T-helper 17 cell (primary cell): ENCODE measurements at regions not wholly inside any gene's neighbourhood (a gene's known extent, or its start where the extent isn't known, plus 50 kb on each side); places are given as distances from the start of the nearest gene placed in this dataset.

Source experiments
- ATAC-seq: fragments of 150-1000 bp; cut with Tn5 transposase; 2 replicates; pipeline ENCODE4 v1.10.0; 2021; ENCODE audit warnings: mild to moderate bottlenecking, moderate library complexity
- DNase-seq, 3 donors: peaks; one replicate each; pipeline versions ENCODE4 v3.0.0 to v3.0.0-alpha.2; 2020 to 2021
- H3K9me3 ChIP-seq: one replicate; pipeline ENCODE4 v1.7.0; 2013; ENCODE audit warnings: low read length, mild to moderate bottlenecking; ENCODE audit not compliant: control insufficient read depth, poor library complexity, severe bottlenecking
- H3K27ac Mint-ChIP-seq: one replicate; pipeline ENCODE4 v1.8.0; 2022; ENCODE audit warnings: mild to moderate bottlenecking, moderate library complexity, mixed read lengths
- H3K27me3 Mint-ChIP-seq: one replicate; pipeline ENCODE4 v1.8.0; 2022; ENCODE audit warnings: mixed read lengths
- H3K36me3 Mint-ChIP-seq: one replicate; pipeline ENCODE4 v1.8.0; 2022; ENCODE audit warnings: low read depth, mixed read lengths
- H3K4me1 Mint-ChIP-seq: one replicate; pipeline ENCODE4 v1.8.0; 2022; ENCODE audit warnings: mild to moderate bottlenecking, mixed read lengths
- H3K4me3 Mint-ChIP-seq: one replicate; pipeline ENCODE4 v1.8.0; 2022; ENCODE audit warnings: mild to moderate bottlenecking, moderate library complexity, mixed read lengths

DNA sequence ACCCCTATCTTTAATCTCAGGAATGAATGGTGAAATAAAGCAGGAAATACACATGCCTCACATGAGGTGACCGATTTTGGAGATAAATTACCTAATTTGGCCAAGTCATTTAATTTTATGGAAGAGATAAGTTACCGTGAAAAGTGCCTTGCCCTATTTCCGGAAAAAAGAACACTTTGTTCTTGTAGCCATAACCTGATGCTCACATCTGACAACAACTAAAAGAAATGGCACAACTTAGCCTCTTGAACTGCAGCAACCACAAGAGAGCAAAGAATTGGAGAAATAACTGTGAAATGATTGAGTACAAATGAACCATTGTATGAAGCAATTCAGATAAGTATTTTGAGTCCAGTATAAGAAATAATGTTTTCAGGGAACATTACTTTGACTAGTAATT lies 628.1 kb upstream of the TYRP1 start:
- DNase-seq (no peak), ATAC-seq (no peak)
- H3K27me3 Mint-ChIP-seq: no peaks in the 10 kb centered on the region
- H3K27ac Mint-ChIP-seq: no peak overlapping the region
- H3K4me3 Mint-ChIP-seq: no peak overlapping the region
- H3K4me1 Mint-ChIP-seq: no peaks in the 10 kb centered on the region
- no peaks in the 10 kb centered on the region for H3K9me3 ChIP-seq
- H3K36me3 Mint-ChIP-seq: no peaks in the 10 kb centered on the region

DNA sequence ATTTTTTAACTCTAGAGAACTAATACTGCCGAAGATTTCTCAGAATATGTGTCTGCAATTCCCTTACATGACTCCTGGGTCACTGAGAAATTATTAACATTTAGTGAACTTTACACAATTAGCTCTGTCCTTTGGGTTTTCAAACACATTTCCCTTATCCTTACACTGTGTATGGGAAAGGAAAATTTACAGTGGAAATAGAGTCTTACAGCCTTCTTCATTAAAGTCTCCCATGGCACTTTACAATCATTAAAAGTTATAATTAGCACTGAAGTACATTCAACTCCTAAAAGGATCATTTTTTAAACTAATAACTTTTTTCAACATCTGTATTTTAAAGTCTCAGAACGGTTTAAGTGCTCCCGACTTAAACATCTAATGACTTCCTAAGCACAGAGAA lies 627.5 kb upstream of the TYRP1 start:
- no peaks in the 10 kb centered on the region for H3K9me3 ChIP-seq
- Mint-ChIP-seq H3K36me3 (no peaks in the 10 kb centered on the region), H3K27me3 (no peaks in the 10 kb centered on the region), H3K4me3 (no peak overlapping the region), H3K27ac (no peak overlapping the region), H3K4me1 (no peaks in the 10 kb centered on the region)
- no peak for DNase-seq
- no peak for ATAC-seq

DNA sequence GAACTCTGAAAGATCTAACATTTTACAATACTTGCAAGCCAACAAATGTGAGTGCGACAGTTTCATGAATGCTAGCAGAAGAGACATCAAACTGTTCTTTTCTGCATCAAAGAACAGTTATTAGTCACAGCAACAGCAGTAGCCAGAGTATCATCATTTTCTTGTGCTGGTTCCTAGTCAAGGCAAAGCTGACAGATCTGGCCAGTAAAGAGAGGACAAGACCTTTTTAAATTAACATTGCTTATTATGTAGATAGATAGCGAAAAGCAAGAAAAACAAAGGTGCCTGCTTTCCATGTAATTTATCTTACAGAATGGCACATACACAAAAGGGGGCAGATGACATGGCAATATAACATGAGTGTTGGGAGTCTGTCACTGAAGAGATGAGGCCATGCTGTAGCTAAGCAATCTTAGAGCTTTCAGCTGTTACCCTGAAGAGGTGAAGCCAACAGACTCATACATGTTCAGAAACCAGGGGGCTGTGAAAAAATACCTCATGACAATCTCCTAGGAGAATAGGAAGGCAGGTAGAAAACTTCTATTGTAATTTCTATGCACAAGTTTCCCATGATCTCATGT lies 626.6 kb upstream of the TYRP1 start:
- Mint-ChIP-seq H3K27ac (no peak overlapping the region), H3K36me3 (no peaks in the 10 kb centered on the region), H3K4me3 (no peak overlapping the region), H3K27me3 (no peaks in the 10 kb centered on the region), H3K4me1 (no peaks in the 10 kb centered on the region)
- ATAC-seq (no peak), DNase-seq (no peak)
- H3K9me3 ChIP-seq: peaks cover under 1% of the 10 kb centered on the region

DNA sequence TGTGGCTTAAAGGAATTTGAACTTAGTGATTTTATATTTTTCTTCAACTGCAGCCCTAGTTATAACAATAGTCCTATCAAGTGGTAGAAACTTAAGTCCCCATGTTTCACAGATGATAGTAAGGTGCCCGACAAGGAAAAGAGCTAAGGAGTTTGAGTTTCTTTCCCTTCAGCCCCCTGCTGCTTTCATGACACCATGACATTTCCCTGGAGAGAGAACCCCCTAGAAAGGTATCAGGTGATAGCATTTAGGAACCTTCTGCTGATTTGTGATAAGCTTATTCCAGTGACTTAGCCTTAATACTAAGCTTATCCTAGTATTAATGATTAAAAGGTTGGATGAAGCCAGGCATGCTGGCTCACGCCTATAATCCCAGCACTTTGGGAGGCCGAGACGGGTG lies 623.8 kb upstream of the TYRP1 start:
- H3K9me3 ChIP-seq: peaks cover 4% of the 10 kb centered on the region
- H3K4me1 Mint-ChIP-seq: no peaks in the 10 kb centered on the region
- H3K36me3 Mint-ChIP-seq: no peaks in the 10 kb centered on the region
- no peak overlapping the region for H3K27ac Mint-ChIP-seq
- ATAC-seq (no peak), DNase-seq (no peak)
- H3K27me3 Mint-ChIP-seq: no peaks in the 10 kb centered on the region
- H3K4me3 Mint-ChIP-seq: no peak overlapping the region

DNA sequence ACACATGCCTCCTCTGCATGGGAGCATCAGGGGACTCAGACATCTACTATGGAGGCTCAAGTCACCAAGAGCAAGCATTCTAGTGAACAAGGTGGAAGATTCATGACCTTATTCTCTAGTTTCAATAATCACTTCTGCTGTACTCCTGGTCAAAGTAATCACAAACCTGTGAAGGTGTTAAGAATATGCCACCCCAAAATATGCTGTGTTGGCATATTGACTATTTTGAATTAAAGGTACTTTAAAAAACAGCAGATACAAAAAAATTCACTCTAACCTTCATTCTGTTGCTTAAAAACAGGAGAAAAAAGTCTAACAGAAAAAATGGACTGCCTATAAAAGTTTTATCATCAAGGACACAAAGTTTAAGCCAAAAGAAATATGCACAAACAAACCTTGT lies 607.8 kb upstream of the TYRP1 start:
- ATAC-seq (no peak), DNase-seq (no peak)
- H3K36me3 Mint-ChIP-seq: no peaks in the 10 kb centered on the region
- peaks cover 9% of the 10 kb centered on the region for H3K9me3 ChIP-seq
- no peak overlapping the region for H3K27ac Mint-ChIP-seq
- H3K27me3 Mint-ChIP-seq: no peaks in the 10 kb centered on the region
- H3K4me1 Mint-ChIP-seq: no peaks in the 10 kb centered on the region
- H3K4me3 Mint-ChIP-seq: no peak overlapping the region

DNA sequence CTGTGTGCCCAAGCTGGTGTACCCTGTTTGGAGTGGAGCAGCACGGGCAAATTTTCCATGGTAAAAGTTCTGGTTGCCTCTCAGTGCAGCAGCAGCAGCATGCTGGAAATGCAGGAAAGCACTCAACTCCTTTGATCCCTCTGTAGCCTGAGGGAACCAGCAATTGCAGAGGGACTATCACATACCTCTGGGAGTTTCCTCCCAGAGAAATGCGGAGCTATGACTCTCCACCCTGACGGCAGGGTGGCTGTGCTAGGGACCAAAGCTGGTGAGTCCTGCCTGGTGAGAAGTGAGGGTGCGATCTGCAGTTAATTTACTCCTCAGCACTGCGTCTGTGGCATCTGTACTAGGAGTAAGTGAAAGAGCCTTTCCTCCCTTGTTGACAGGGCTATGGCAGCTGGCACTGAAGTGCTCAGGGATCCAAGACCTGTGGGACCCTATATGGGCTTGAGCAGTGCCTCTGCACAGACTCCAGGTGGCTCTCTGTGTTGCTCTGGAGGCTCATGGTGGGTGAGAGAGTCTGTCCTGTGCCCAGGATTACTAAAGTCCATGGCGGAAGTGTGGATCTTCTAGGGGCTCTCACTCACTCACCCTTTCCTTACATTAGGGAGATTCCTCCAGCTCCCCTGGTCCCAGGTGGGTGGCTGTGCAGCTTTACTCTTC lies 601.2 kb upstream of the TYRP1 start:
- Mint-ChIP-seq H3K27ac (no peak overlapping the region), H3K27me3 (no peaks in the 10 kb centered on the region), H3K4me3 (no peak overlapping the region), H3K36me3 (no peaks in the 10 kb centered on the region), H3K4me1 (no peaks in the 10 kb centered on the region)
- peaks cover 3% of the 10 kb centered on the region for H3K9me3 ChIP-seq
- DNase-seq (no peak), ATAC-seq (no peak)

DNA sequence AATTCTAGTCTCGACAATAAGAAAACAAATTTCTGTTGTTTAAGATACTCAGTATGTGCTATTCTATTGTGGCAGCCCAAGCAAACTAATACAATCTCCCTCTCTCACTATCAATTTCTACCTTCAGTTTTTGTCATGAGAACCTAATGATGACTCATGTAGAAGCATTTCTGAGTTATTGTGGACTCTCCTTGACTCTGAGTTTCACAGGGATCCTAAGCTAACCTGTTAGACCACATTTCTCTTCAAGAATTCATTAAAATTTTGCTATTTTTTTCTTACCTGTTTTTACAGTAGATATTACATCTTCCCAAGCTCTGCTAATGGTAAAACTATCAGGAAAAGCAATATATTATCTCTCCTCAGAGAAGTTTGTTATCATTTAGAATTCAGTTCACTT lies 599.1 kb upstream of the TYRP1 start:
- Mint-ChIP-seq H3K27me3 (no peaks in the 10 kb centered on the region), H3K27ac (no peak overlapping the region), H3K4me3 (no peak overlapping the region), H3K4me1 (no peaks in the 10 kb centered on the region), H3K36me3 (no peaks in the 10 kb centered on the region)
- ATAC-seq (no peak), DNase-seq (no peak)
- H3K9me3 ChIP-seq: peaks cover 3% of the 10 kb centered on the region

DNA sequence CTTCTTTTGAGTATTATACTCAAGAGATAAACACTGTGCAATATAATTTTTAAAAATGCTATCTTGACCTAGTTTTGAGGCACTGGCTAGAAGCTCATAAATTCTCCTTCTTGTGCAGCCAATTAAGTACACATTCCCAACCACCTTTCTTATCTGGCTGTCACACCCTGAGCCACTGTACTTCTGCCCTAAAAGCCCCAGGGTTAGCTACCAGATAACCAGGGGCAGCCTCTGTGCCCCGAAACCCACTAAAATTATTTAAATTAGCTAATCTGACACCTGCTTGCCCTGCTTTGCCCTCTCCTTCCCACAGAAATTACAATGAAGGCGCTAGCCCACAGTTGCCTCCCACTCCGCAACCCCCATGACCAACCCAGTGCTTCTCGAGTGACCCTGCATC lies 597.3 kb upstream of the TYRP1 start:
- ATAC-seq: no peak
- DNase-seq: no peak
- no peaks in the 10 kb centered on the region for H3K27me3 Mint-ChIP-seq
- H3K4me1 Mint-ChIP-seq: no peaks in the 10 kb centered on the region
- H3K36me3 Mint-ChIP-seq: no peaks in the 10 kb centered on the region
- no peak overlapping the region for H3K27ac Mint-ChIP-seq
- H3K9me3 ChIP-seq: no peaks in the 10 kb centered on the region
- no peak overlapping the region for H3K4me3 Mint-ChIP-seq

DNA sequence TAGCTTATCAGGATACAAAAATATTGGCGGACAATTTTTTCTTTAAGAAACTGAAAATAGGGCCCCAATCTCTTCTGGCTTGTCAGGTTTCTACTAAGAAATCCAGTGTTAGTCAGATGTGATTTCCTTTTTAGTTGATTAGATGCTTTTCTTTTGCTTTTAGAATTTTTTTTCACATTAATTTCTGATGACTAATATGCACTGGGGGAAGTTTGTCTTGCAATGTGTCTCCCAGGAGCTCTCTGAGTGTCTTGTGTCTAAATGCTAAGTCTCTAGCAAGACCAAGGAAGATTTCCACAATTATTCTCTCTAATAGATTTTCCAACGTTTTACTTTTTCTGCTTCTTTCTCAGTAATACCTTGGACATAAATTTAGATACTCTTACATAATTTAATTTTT lies 559.8 kb upstream of the TYRP1 start:
- H3K4me3 Mint-ChIP-seq: no peak overlapping the region
- H3K4me1 Mint-ChIP-seq: no peaks in the 10 kb centered on the region
- no peak overlapping the region for H3K27ac Mint-ChIP-seq
- no peaks in the 10 kb centered on the region for H3K27me3 Mint-ChIP-seq
- DNase-seq: no peak
- no peak for ATAC-seq
- no peaks in the 10 kb centered on the region for H3K36me3 Mint-ChIP-seq
- peaks cover 3% of the 10 kb centered on the region for H3K9me3 ChIP-seq

DNA sequence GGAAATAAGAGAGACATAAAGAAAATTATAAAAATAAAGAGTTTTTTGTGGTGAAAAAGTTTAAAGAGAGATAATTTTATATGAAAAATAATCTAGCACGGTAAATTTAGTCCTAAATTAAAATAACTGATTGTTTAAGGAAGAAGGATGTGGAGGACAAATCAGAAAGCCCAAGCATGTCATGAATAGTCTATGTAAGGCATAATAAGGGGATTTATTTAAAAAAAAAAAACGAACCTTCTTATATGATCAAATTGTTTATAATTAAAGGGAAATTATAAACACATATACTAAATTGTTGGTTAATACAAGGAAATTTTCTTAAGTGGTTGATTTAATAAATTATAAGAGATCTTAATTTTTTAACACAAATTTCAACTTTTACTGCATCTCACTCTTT lies 551.8 kb upstream of the TYRP1 start:
- ATAC-seq (no peak), DNase-seq (no peak)
- H3K27me3 Mint-ChIP-seq: no peaks in the 10 kb centered on the region
- H3K9me3 ChIP-seq: peaks cover under 1% of the 10 kb centered on the region
- no peaks in the 10 kb centered on the region for H3K36me3 Mint-ChIP-seq
- H3K4me3 Mint-ChIP-seq: no peak overlapping the region
- H3K27ac Mint-ChIP-seq: no peak overlapping the region
- no peaks in the 10 kb centered on the region for H3K4me1 Mint-ChIP-seq

DNA sequence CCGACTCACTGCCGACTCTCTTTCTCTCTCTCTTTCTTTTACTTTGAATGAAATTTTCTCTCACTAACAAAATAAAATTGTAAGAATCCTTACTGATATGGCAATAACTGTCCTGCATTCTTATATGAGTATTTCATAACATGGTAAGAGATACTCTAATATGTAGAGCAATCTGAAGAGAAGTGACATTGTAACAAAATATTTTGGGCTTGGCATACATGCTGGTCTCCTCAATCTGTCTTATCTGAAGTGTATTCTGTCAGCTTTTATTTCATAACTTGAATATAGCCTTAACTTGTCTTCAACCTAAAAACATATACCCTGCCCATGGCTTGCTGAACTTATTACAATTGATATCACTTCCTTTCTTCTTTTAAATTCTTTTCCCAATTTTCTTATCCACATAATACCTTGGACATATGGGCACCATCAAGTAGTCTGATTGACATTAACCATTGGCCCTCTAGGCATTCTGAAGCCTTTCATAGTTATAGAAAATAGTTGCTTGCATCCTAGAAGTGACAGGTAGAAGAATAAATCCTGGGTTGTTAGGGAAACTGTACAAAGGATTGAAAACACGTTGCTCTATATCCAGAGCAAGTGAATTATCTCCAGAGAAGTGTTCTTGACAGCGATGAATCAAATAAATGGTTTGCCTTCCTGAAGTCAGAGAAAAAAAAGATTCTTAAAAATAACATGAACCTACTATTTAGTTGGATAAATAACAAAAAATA lies 537.6 kb upstream of the TYRP1 start:
- Mint-ChIP-seq H3K36me3 (no peaks in the 10 kb centered on the region), H3K27ac (no peak overlapping the region), H3K4me3 (no peak overlapping the region), H3K4me1 (no peaks in the 10 kb centered on the region), H3K27me3 (no peaks in the 10 kb centered on the region)
- H3K9me3 ChIP-seq: no peaks in the 10 kb centered on the region
- DNase-seq: no peak
- ATAC-seq: no peak

DNA sequence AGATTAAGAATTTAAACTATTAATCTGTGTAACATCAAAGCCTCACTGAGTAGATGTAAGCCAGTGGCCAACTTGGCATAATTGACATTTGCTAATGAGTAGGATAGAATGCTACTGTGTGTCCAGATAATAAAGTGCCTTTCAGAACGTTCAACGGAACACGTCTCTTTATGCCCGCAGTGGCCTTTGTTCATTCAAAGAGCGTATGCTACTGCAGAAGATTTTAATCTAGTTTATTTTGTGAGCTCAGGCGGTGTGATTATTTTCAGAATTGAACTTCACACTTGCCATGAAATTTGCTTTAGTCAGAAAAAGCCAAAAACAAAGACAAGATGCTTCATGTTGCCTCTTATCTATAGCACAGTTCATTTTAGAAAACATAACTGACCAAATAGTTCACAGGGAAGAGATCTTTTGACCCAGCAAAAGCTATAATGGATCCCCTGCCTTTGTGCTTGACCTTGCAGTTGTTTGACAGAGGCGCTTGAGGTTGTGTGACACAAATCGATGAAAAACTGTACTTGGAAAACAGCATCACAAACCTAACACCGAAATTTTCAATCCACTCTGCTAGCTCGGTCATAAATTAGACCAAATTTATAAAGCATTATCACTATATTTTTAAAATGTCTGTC lies 530.9 kb upstream of the TYRP1 start:
- H3K27ac Mint-ChIP-seq: no peak overlapping the region
- H3K27me3 Mint-ChIP-seq: no peaks in the 10 kb centered on the region
- no peak overlapping the region for H3K4me3 Mint-ChIP-seq
- DNase-seq (no peak), ATAC-seq (no peak)
- no peaks in the 10 kb centered on the region for H3K4me1 Mint-ChIP-seq
- no peaks in the 10 kb centered on the region for H3K36me3 Mint-ChIP-seq
- H3K9me3 ChIP-seq: no peaks in the 10 kb centered on the region

DNA sequence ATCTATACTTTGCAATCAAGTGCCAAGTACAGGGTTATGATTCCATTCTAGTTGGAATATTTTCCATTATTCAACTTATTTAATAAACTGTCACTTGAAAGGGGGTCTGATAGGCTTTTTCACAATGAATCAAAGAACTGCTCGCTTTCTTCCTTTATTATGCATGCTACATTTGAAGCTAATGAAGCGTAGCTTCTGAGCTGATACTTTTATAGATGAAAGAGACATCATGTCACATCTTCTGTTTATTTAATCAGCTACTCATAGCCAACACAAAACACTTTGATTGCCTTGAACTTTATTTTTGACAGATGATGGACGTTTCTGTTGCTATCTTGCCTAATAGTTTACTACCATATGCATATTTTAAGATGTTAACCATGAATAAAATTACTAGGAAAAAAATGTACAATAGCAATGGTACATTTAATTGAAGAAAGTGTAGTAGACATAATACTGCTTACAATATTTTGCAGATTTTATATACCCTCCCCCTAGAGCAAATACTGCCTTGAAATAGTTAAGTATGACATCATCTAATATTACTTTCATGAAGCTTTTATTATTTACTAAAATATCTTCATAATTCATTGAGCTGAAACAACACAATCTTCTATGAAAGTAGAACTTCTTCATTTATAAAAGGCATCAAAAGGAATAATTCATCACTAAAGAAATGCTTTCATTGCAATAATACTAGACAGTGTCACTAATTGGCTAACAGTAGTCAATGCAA lies 529.3 kb upstream of the TYRP1 start:
- H3K27me3 Mint-ChIP-seq: no peaks in the 10 kb centered on the region
- H3K4me3 Mint-ChIP-seq: no peak overlapping the region
- ATAC-seq (no peak), DNase-seq (no peak)
- H3K27ac Mint-ChIP-seq: no peak overlapping the region
- H3K9me3 ChIP-seq: peaks cover 3% of the 10 kb centered on the region
- no peaks in the 10 kb centered on the region for H3K4me1 Mint-ChIP-seq
- H3K36me3 Mint-ChIP-seq: no peaks in the 10 kb centered on the region
